ENCODE measurements at regions not wholly inside any gene's neighbourhood (a gene's known extent, or its start where the extent isn't known, plus 50 kb on each side); places are given as distances from the start of the nearest gene placed in this dataset. TPM values are rescaled to one million over a fixed set of nuclear protein-coding genes. Genes with fewer than 3 reads are reported as not detected.

GRCh38 chr10:91137822-91138221 is 82.6 kb upstream of the PCGF5 start:
- no peak for DNase-seq

GRCh38 chr10:91140995-91141549 is 79.4 kb upstream of the PCGF5 start:
- DNase-seq: no peak

GRCh38 chr10:91144961-91145360 is 75.5 kb upstream of the PCGF5 start:
- no peak for DNase-seq

- no peak for DNase-seq
These were observed 74.3 kb upstream of the PCGF5 start for GRCh38 chr10:91146146-91146545.

GRCh38 chr10:91149550-91149949 is 70.9 kb upstream of the PCGF5 start:
- no peak for DNase-seq

GRCh38 chr10:91150631-91151030 is 69.8 kb upstream of the PCGF5 start:
- no peak for DNase-seq

GRCh38 chr10:91153508-91153907 is 67.0 kb upstream of the PCGF5 start:
- DNase-seq: no peak

- DNase-seq: no peak
These were observed 65.6 kb upstream of the PCGF5 start for GRCh38 chr10:91154842-91155241.

GRCh38 chr10:91156196-91156595 is 64.3 kb upstream of the PCGF5 start:
- no peak for DNase-seq

- no peak for DNase-seq
These were observed 61.1 kb upstream of the PCGF5 start for GRCh38 chr10:91159254-91159783.

GRCh38 chr10:91162050-91162494 is 58.4 kb upstream of the PCGF5 start:
- no peak for DNase-seq

- peak; percentile 78 for DNase-seq
These were observed 57.8 kb upstream of the PCGF5 start for GRCh38 chr10:91162495-91163268.

- peak; percentile 57 for DNase-seq
These were observed 57.1 kb upstream of the PCGF5 start for GRCh38 chr10:91163269-91163868.

GRCh38 chr10:91163869-91164474 is 56.5 kb upstream of the PCGF5 start:
- DNase-seq: peak; percentile 45

- DNase-seq: no peak
These were observed 55.9 kb upstream of the PCGF5 start for GRCh38 chr10:91164520-91165065.

- no peak for DNase-seq
These were observed 53.1 kb upstream of the PCGF5 start for GRCh38 chr10:91167406-91167805.

GRCh38 chr10:91170418-91170817 is 50.0 kb upstream of the PCGF5 start:
- no peak for DNase-seq

Small RNA genes in the stretch of these regions (small RNA-seq; reads per million reads assigned to genes)
- not detected for gene AL365434.2
